Stimulated activated CD4-positive, alpha-beta T cell treated with anti-CD3 and anti-CD28 coated beads, Interleukin-1b, Interleukin-23, amount 100 ng/mL, for 24 hours (primary cell): ENCODE measurements at regions not wholly inside any gene's neighbourhood (a gene's known extent, or its start where the extent isn't known, plus 50 kb on each side); places are given as distances from the start of the nearest gene placed in this dataset.
"Not testable (repeated sequence)": the region's sequence is repeated elsewhere in the genome, so short reads cannot be mapped to it uniquely, and the experiment has no call there.

Experiments used
- DNase-seq, 4 experiments: peaks; one replicate each; pipeline ENCODE4 v3.0.0-alpha.2; 2020; ENCODE audit warnings: low read depth in 4 of 4, low spot score in 1 of 4

- DNase-seq: no peak
These were observed 248.0 kb upstream of the GAS1 start for GRCh38 chr9:87195306-87195705.

- DNase-seq: no peak
These were observed 250.2 kb upstream of the GAS1 start for GRCh38 chr9:87197349-87198130.

- no peak for DNase-seq
These were observed 251.4 kb upstream of the GAS1 start for GRCh38 chr9:87198716-87199115.

GRCh38 chr9:87199278-87199677 is 252.0 kb upstream of the GAS1 start:
- DNase-seq: no peak

- no peak for DNase-seq
These were observed 252.5 kb upstream of the GAS1 start for GRCh38 chr9:87199782-87200181.

- no peak for DNase-seq
These were observed 254.0 kb upstream of the GAS1 start for GRCh38 chr9:87201351-87201751.

GRCh38 chr9:87206064-87206661 is 258.9 kb upstream of the GAS1 start:
- DNase-seq: no peak

- DNase-seq: not testable (repeated sequence)
These were observed 263.4 kb upstream of the GAS1 start for GRCh38 chr9:87210658-87211057.

- DNase-seq: no peak
These were observed 264.4 kb upstream of the GAS1 start for GRCh38 chr9:87211669-87212068.

GRCh38 chr9:87212605-87213021 is 265.3 kb upstream of the GAS1 start:
- DNase-seq: no peak

DNA sequence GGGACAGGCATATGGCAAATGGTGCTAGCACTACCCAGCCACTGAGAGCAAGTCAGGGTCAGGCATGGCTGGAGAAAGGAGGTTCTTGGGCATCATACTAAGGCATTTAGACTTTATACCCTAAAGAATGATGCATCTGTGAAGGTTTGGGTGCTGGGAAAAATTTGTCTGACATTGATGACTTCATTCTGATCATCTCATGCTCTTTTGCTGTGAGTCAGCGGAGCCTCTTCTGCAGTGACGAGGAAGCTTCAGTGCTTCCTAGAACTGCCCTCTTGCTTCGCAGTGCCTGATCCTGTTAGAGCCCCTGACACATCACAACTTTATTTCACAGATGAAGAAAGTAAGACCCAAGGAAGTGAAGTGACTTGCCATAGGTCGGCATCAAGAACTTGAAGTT is 266.6 kb upstream of the GAS1 start:
- no peak for DNase-seq

GRCh38 chr9:87214991-87215390 is 267.7 kb upstream of the GAS1 start:
- DNase-seq: no peak

DNA sequence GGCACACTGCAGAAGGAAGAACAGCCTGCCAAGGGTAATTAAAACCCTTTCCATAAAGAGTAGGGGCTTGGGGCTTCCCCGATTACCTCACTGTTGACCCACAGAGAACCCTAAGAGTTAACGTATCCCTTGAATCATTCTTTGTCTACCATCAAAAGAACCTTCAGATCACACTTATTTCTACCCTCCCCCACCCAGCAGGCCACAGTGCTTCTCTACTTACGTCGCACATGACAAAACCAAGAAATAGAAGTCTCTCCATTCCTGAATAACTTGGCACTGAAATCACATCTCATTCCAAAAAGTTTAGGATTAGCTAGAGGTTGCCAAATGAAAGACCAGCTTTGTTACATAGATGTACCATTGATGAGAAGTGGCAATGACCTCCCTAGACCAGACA is 268.7 kb upstream of the GAS1 start:
- DNase-seq: no peak

- no peak for DNase-seq
These were observed 269.7 kb upstream of the GAS1 start for GRCh38 chr9:87216897-87217455.

- no peak for DNase-seq
These were observed 274.0 kb upstream of the DAPK1 start for GRCh38 chr9:87223392-87224246.

- no peak for DNase-seq
These were observed 270.8 kb upstream of the DAPK1 start for GRCh38 chr9:87226896-87227295.

DNA sequence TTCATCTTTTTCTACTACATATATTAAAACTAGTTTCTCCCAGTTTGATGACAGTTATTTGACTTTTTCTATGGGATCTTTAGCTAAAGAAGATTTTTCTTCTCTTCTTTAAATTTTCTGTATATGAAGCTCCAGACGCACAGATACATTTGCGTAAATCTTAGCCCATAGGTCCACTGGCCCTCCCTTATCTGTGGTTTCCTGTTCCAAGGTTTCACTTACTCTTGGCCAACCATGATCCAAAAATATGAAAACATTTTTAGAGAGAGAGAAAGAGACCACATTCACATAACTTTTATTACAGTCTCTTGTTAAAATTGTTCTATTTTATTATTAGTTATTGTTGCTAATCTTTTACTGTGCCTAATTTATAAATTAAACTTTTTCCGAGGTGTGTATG is 270.2 kb upstream of the DAPK1 start:
- DNase-seq: no peak

- DNase-seq: no peak
These were observed 268.6 kb upstream of the DAPK1 start for GRCh38 chr9:87229108-87229507.

DNA sequence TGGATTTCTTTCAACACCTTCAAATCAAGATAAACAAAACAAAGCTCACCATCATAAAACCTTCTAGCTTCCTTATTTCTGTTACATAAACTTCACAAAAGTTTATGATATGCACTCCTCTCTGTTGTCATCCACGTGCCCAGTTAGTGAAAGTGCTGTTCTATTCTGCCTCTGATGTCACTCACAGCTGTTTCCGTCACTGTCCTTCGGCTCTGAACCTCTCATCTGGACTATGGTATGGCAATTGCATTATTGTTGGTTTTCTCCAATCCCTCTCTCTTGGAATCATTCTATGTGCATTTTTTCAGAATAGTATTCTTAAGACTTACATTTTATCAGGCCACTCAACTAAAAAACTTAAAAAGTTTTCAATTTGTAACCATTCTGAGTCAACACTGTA is 264.2 kb upstream of the DAPK1 start:
- no peak for DNase-seq

- DNase-seq: no peak
These were observed 263.7 kb upstream of the DAPK1 start for GRCh38 chr9:87233899-87234455.

DNA sequence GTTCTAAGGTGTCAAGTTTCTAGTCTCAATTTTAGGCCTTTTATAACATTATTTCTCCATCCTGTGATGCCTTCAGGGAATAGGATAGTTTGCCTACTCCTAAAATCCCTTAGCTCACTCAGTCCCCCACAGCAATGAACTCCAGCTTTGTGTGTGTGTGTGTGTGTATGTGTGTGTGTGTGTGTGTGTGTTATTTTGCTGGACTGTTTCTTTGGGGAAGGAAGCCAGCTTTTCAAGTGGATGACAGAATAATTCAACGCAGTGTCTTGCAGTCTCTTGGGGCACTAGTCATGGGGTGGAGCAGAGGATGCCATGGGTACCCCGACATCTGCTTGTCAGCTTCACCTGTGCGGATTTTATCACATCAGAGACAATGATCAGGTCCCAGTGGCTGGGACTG is 262.8 kb upstream of the DAPK1 start:
- DNase-seq: no peak
